PC-9 (cell line): ENCODE measurements at regions not wholly inside any gene's neighbourhood (a gene's known extent, or its start where the extent isn't known, plus 50 kb on each side); places are given as distances from the start of the nearest gene placed in this dataset.

Experiments
- BruUV-seq: library from RNA; stranded (reverse); fragments of 400-500 nt; replicated peaks from 2 replicates; lab custom pipeline; 2021; lab: Mats Ljungman, UMichigan
- CTCF ChIA-PET: fragments of 300-600 bp; sonication (Branson Sonifier 250); formaldehyde crosslinking; loops from one replicate; lab custom pipeline; 2022; ENCODE audit warnings: antibody characterized with exemption; lab: Charles Lee
- POLR2A ChIA-PET: fragments of 300-600 bp; sonication (Branson Sonifier 250); formaldehyde crosslinking; loops from one replicate; lab custom pipeline; 2022; ENCODE audit warnings: antibody characterized with exemption; ENCODE audit not compliant: unreplicated experiment; lab: Charles Lee
- DNase-seq, 2 experiments: peaks; one replicate each; pipeline versions ENCODE4 v3.0.0 to v3.0.0-alpha.2; 2015 to 2022; ENCODE audit warnings: mixed read lengths in 1 of 2
- H2AFZ ChIP-seq: fragments of 200-600 bp; sonication (generic); 2 replicates; pipeline ENCODE4 v1.8.1; 2017; ENCODE audit warnings: antibody characterized with exemption
- H3F3A ChIP-seq: fragments of 200-600 bp; sonication (generic); 2 replicates; pipeline ENCODE4 v1.8.1; 2017; ENCODE audit warnings: antibody characterized with exemption, mild to moderate bottlenecking, low read depth; ENCODE audit not compliant: insufficient read depth
- H3K27ac ChIP-seq: fragments of 200-600 bp; sonication (generic); 2 replicates; pipeline ENCODE4 v1.6.1; 2016; ENCODE audit warnings: mixed run types
- H3K27me3 ChIP-seq: fragments of 200-600 bp; sonication (generic); 2 replicates; pipeline ENCODE4 v1.6.1; 2016; ENCODE audit warnings: low read depth, mixed run types; ENCODE audit not compliant: insufficient read depth
- H3K36me3 ChIP-seq: fragments of 200-600 bp; sonication (generic); 2 replicates; pipeline ENCODE4 v1.6.1; 2016; ENCODE audit warnings: low read depth, mixed run types
- H3K4me1 ChIP-seq: fragments of 200-600 bp; sonication (generic); replicated peaks from 2 replicates; pipeline ENCODE4 v1.6.1; 2016; ENCODE audit warnings: mixed run types; ENCODE audit not compliant: insufficient read depth
- H3K4me2 ChIP-seq: fragments of 200-600 bp; sonication (generic); 2 replicates; pipeline ENCODE4 v1.6.1; 2017; ENCODE audit warnings: mixed run types
- H3K4me3 ChIP-seq: fragments of 200-600 bp; sonication (generic); 2 replicates; pipeline ENCODE4 v1.6.1; 2016; ENCODE audit warnings: mixed run types
- H3K79me2 ChIP-seq: fragments of 200-600 bp; sonication (generic); 2 replicates; pipeline ENCODE4 v1.6.1; 2017; ENCODE audit warnings: low read depth, mixed run types
- H3K9me2 ChIP-seq: fragments of 200-600 bp; sonication (generic); 2 replicates; pipeline ENCODE4 v1.8.1; 2017; ENCODE audit warnings: mild to moderate bottlenecking; ENCODE audit not compliant: insufficient read depth
- H3K9me3 ChIP-seq: fragments of 200-600 bp; sonication (generic); 2 replicates; pipeline ENCODE4 v1.8.1; 2016; ENCODE audit warnings: low read depth; ENCODE audit not compliant: insufficient read depth
- H4K20me1 ChIP-seq: fragments of 200-600 bp; sonication (generic); 2 replicates; pipeline ENCODE4 v1.8.1; 2017; ENCODE audit not compliant: insufficient read depth
- CTCF ChIP-seq: fragments of 200-600 bp; sonication (generic); conservative IDR thresholded peaks from 2 replicates; pipeline ENCODE4 v1.6.1; 2017; ENCODE audit warnings: mixed run types, antibody characterized with exemption, mild to moderate bottlenecking, moderate library complexity
- EZH2 ChIP-seq: fragments of 200-600 bp; sonication (generic); IDR thresholded peaks from 2 replicates; pipeline ENCODE4 v1.8.0; 2017; ENCODE audit warnings: antibody characterized with exemption, low read depth
- intact Hi-C: fragments of 100-400 bp; cut with micrococcal nuclease; formaldehyde crosslinking; loops from one replicate; pipeline ENCODE4 v1.10.0; 2022; ENCODE audit not compliant: unreplicated experiment

DNA sequence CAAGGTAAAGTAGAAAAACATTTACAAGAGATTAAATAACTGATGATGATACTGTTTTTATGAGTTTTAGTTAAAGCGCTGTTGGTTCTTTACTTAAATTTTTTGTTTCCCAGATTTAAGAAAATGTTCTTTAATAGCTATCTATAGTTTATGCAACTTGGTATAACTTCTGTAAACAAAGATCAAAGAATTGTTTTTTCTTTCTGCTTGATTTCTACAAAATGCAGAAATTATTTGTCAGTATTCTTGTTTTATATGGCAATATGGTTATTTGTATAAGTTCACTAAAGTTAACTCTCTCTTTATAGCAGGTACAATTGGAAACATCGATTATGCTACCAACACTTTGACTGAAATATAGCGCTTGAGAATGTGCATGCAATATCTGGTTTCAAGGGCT is 2465.1 kb upstream of the PCDH20 start:
- no peaks in the 10 kb centered on the region for H3K9me2 ChIP-seq
- ChIA-PET CTCF (no interaction called here), POLR2A (interaction anchor here (0.6 kb wide), 1 partner anchor 1668 kb away, joined by 8 read pairs; no protein-coding TSS in a partner anchor)
- BruUV-seq, result no TSS peak
- no peaks in the 10 kb centered on the region for H3K36me3 ChIP-seq
- H3K4me3 ChIP-seq, result no peak overlapping the region
- no peak for TF ChIP-seq CTCF
- no peak for TF ChIP-seq EZH2
- no peaks in the 10 kb centered on the region for H3K27me3 ChIP-seq
- no peak for DNase-seq
- no peaks in the 10 kb centered on the region for H3K9me3 ChIP-seq
- H3K4me2 ChIP-seq, result no peak overlapping the region
- H3K79me2 ChIP-seq, result no peaks in the 10 kb centered on the region
- no peaks in the 10 kb centered on the region for H3F3A ChIP-seq
- H3K27ac ChIP-seq, result no peak overlapping the region
- H4K20me1 ChIP-seq, result no peaks in the 10 kb centered on the region
- intact Hi-C loops, result no loop called here
- H2AFZ ChIP-seq, result no peak overlapping the region
- H3K4me1 ChIP-seq, result no peaks in the 10 kb centered on the region

DNA sequence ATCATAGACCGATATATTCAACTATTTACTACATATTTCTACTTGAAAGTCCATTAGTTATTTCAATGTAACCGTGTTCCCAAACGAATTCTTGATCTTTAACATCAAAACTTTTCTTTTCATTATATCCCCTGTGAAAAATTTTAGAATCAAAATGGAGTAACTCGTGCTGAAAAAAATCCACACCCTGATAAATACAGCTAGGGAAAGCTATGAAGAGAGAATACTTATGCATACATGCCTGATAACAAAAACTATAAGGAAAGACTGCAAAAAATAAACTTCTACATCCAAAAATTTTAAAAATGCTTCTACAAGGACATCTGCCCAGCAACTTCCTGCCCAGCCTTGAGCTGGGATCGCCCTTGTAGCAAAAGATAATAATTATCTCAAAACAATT is 2458.3 kb upstream of the PCDH20 start:
- H3K4me1 ChIP-seq, result no peaks in the 10 kb centered on the region
- intact Hi-C loops, result no loop called here
- H3K4me2 ChIP-seq, result no peak overlapping the region
- H3F3A ChIP-seq, result no peaks in the 10 kb centered on the region
- H4K20me1 ChIP-seq, result no peaks in the 10 kb centered on the region
- H3K27me3 ChIP-seq, result no peaks in the 10 kb centered on the region
- TF ChIP-seq CTCF (no peak), EZH2 (no peak)
- H3K9me3 ChIP-seq, result no peaks in the 10 kb centered on the region
- H3K79me2 ChIP-seq, result no peaks in the 10 kb centered on the region
- DNase-seq, result no peak
- BruUV-seq, result no TSS peak
- POLR2A ChIA-PET, result no interaction called here
- CTCF ChIA-PET, result no interaction called here
- no peak overlapping the region for H2AFZ ChIP-seq
- no peak overlapping the region for H3K27ac ChIP-seq
- no peaks in the 10 kb centered on the region for H3K9me2 ChIP-seq
- no peaks in the 10 kb centered on the region for H3K36me3 ChIP-seq
- H3K4me3 ChIP-seq, result no peak overlapping the region

- H3F3A ChIP-seq, result no peaks in the 10 kb centered on the region
- ChIA-PET POLR2A (no interaction called here), CTCF (no interaction called here)
- no peak overlapping the region for H3K4me2 ChIP-seq
- H3K4me1 ChIP-seq, result no peaks in the 10 kb centered on the region
- no peaks in the 10 kb centered on the region for H3K9me2 ChIP-seq
- no peaks in the 10 kb centered on the region for H3K79me2 ChIP-seq
- intact Hi-C loops, result no loop called here
- no peak overlapping the region for H3K4me3 ChIP-seq
- no peak overlapping the region for H2AFZ ChIP-seq
- H3K36me3 ChIP-seq, result no peaks in the 10 kb centered on the region
- no TSS peak for BruUV-seq
- no peak for DNase-seq
- no peaks in the 10 kb centered on the region for H3K9me3 ChIP-seq
- no peaks in the 10 kb centered on the region for H3K27me3 ChIP-seq
- no peaks in the 10 kb centered on the region for H4K20me1 ChIP-seq
- no peak overlapping the region for H3K27ac ChIP-seq
- no peak for TF ChIP-seq EZH2
- TF ChIP-seq CTCF, result no peak
These were observed 2448.7 kb upstream of the PCDH20 start for GRCh38 chr13:63864171-63864902.
